Astrocyte (in vitro differentiated cells and primary cell): ENCODE measurements at regions not wholly inside any gene's neighbourhood (a gene's known extent, or its start where the extent isn't known, plus 50 kb on each side); places are given as distances from the start of the nearest gene placed in this dataset.

Experiments
- DNase-seq: peaks from one replicate; pipeline ENCODE4 v3.0.0-alpha.2; 2010; ENCODE audit warnings: low read depth
- FAIRE-seq: peaks from 2 replicates; lab custom pipeline; 2011; peaks lifted over from hg19 to GRCh38; lab: Jason Lieb, UNC
- H2AFZ ChIP-seq: 2 replicates; pipeline ENCODE4 v1.6.0; 2012; ENCODE audit warnings: low read depth, low read length, inconsistent platforms
- H3K27ac ChIP-seq: 2 replicates; pipeline ENCODE4 v1.5.1; 2011; ENCODE audit warnings: low read depth, low read length, inconsistent platforms
- H3K27me3 ChIP-seq: 2 replicates; pipeline ENCODE4 v1.6.0; 2011; ENCODE audit warnings: low read length, inconsistent platforms; ENCODE audit not compliant: insufficient read depth
- H3K36me3 ChIP-seq: 2 replicates; pipeline ENCODE4 v1.5.1; 2011; ENCODE audit warnings: low read length, inconsistent platforms; ENCODE audit not compliant: insufficient read depth
- H3K4me1 ChIP-seq: 2 replicates; pipeline ENCODE4 v1.5.1; 2011; ENCODE audit warnings: low read length, inconsistent platforms; ENCODE audit not compliant: insufficient read depth
- H3K4me2 ChIP-seq: 2 replicates; pipeline ENCODE4 v1.6.0; 2012; ENCODE audit warnings: low read length, inconsistent platforms
- H3K4me3 ChIP-seq: 2 replicates; pipeline ENCODE4 v1.5.1; 2011; ENCODE audit warnings: low read depth, mild to moderate bottlenecking, low read length, inconsistent platforms; ENCODE audit not compliant: insufficient read depth
- H3K79me2 ChIP-seq: 2 replicates; pipeline ENCODE4 v1.6.0; 2012; ENCODE audit warnings: mild to moderate bottlenecking, low read length, inconsistent platforms; ENCODE audit not compliant: insufficient read depth
- H3K9ac ChIP-seq: 2 replicates; pipeline ENCODE4 v1.6.0; 2012; ENCODE audit warnings: mild to moderate bottlenecking, low read length, inconsistent platforms
- H3K9me3 ChIP-seq: 2 replicates; pipeline ENCODE4 v1.5.1; 2012; ENCODE audit warnings: low read depth, mild to moderate bottlenecking, low read length, inconsistent platforms; ENCODE audit not compliant: insufficient read depth
- H4K20me1 ChIP-seq: 2 replicates; pipeline ENCODE4 v1.6.0; 2012; ENCODE audit warnings: low read length, inconsistent platforms; ENCODE audit not compliant: insufficient read depth
- H3K27ac Mint-ChIP-seq: one replicate; pipeline ENCODE4 v1.8.0; 2021; ENCODE audit warnings: mild to moderate bottlenecking, mixed read lengths; ENCODE audit not compliant: unreplicated experiment
- H3K27me3 Mint-ChIP-seq: one replicate; pipeline ENCODE4 v1.8.0; 2021; ENCODE audit warnings: low read depth, mixed read lengths; ENCODE audit not compliant: unreplicated experiment
- H3K36me3 Mint-ChIP-seq: one replicate; pipeline ENCODE4 v1.8.0; 2021; ENCODE audit warnings: low read depth, mixed read lengths; ENCODE audit not compliant: unreplicated experiment
- H3K4me1 Mint-ChIP-seq: one replicate; pipeline ENCODE4 v1.8.0; 2021; ENCODE audit warnings: low read depth, mixed read lengths; ENCODE audit not compliant: unreplicated experiment
- H3K4me3 Mint-ChIP-seq: one replicate; pipeline ENCODE4 v1.8.0; 2021; ENCODE audit warnings: mild to moderate bottlenecking, moderate library complexity, mixed read lengths; ENCODE audit not compliant: unreplicated experiment
- H3K9me3 Mint-ChIP-seq: one replicate; pipeline ENCODE4 v1.8.0; 2021; ENCODE audit warnings: mild to moderate bottlenecking, mixed read lengths; ENCODE audit not compliant: unreplicated experiment
- EZH2 ChIP-seq: IDR thresholded peaks from 2 replicates; pipeline ENCODE4 v1.6.1; 2012; ENCODE audit warnings: mild to moderate bottlenecking, low read length, inconsistent platforms; ENCODE audit not compliant: insufficient read depth
- TF ChIP-seq, protein P1 (sequence below): IDR thresholded peaks from 2 replicates; pipeline ENCODE4 v1.5.1; 2011; ENCODE audit warnings: low read depth, mild to moderate bottlenecking, inconsistent platforms, low read length, moderate library complexity; ENCODE audit not compliant: insufficient read depth

- Mint-ChIP-seq H3K27ac (no peak overlapping the region), H3K36me3 (peaks cover 3% of the 10 kb centered on the region), H3K27me3 (peaks cover 24% of the 10 kb centered on the region), H3K9me3 (no peaks in the 10 kb centered on the region), H3K4me1 (no peaks in the 10 kb centered on the region), H3K4me3 (no peak overlapping the region)
- Histone ChIP-seq H3K4me2 (no peak overlapping the region), H3K4me1 (no peaks in the 10 kb centered on the region), H3K27me3 (no peaks in the 10 kb centered on the region), H2AFZ (no peak overlapping the region), H3K36me3 (no peaks in the 10 kb centered on the region), H3K4me3 (no peak overlapping the region), H3K27ac (no peak overlapping the region), H4K20me1 (no peaks in the 10 kb centered on the region), H3K9ac (no peak overlapping the region), H3K9me3 (no peaks in the 10 kb centered on the region), H3K79me2 (no peaks in the 10 kb centered on the region)
- FAIRE-seq (no peak), DNase-seq (no peak)
- no peak for TF ChIP-seq EZH2
- TF ChIP-seq, protein P1, sequence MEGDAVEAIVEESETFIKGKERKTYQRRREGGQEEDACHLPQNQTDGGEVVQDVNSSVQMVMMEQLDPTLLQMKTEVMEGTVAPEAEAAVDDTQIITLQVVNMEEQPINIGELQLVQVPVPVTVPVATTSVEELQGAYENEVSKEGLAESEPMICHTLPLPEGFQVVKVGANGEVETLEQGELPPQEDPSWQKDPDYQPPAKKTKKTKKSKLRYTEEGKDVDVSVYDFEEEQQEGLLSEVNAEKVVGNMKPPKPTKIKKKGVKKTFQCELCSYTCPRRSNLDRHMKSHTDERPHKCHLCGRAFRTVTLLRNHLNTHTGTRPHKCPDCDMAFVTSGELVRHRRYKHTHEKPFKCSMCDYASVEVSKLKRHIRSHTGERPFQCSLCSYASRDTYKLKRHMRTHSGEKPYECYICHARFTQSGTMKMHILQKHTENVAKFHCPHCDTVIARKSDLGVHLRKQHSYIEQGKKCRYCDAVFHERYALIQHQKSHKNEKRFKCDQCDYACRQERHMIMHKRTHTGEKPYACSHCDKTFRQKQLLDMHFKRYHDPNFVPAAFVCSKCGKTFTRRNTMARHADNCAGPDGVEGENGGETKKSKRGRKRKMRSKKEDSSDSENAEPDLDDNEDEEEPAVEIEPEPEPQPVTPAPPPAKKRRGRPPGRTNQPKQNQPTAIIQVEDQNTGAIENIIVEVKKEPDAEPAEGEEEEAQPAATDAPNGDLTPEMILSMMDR = no peak
Measured at GRCh38 chr6:4506792-4507191, 269.4 kb upstream of the CDYL start.

GRCh38 chr6:4506223-4506622, 270.0 kb upstream of the CDYL start:
- H3K36me3 Mint-ChIP-seq = peaks cover 3% of the 10 kb centered on the region
- H3K27me3 Mint-ChIP-seq = peaks cover 21% of the 10 kb centered on the region
- FAIRE-seq = no peak
- no peaks in the 10 kb centered on the region for H3K9me3 Mint-ChIP-seq
- no peaks in the 10 kb centered on the region for H4K20me1 ChIP-seq
- H3K27ac Mint-ChIP-seq = no peak overlapping the region
- H3K9me3 ChIP-seq = no peaks in the 10 kb centered on the region
- H3K9ac ChIP-seq = no peak overlapping the region
- H3K4me1 Mint-ChIP-seq = no peaks in the 10 kb centered on the region
- no peak overlapping the region for H3K4me3 Mint-ChIP-seq
- H2AFZ ChIP-seq = no peak overlapping the region
- no peaks in the 10 kb centered on the region for H3K36me3 ChIP-seq
- no peak overlapping the region for H3K4me3 ChIP-seq
- no peak for TF ChIP-seq EZH2
- TF ChIP-seq, protein P1 = no peak
- no peak for DNase-seq
- H3K4me2 ChIP-seq = no peak overlapping the region
- H3K79me2 ChIP-seq = no peaks in the 10 kb centered on the region
- no peaks in the 10 kb centered on the region for H3K27me3 ChIP-seq
- H3K4me1 ChIP-seq = no peaks in the 10 kb centered on the region
- no peak overlapping the region for H3K27ac ChIP-seq

DNA sequence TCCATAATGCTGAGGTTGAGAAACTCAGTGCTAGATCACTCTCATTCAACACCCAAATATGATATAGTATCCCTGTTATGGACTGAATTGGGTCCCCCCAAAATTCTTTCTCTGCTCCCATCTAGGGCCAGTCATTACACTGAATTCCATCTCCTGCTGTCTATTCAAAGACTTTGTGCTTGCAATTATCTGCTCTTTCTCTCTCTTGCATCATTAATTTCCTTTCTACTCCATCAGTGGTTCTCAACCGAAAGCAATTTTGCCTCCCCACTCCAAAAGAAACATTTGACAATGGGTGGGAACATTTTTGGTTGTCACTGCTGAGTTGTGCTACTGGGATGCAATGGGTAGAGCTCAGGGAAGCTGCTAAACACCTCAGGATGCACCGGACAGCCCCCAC, 271.5 kb upstream of the CDYL start:
- TF ChIP-seq, protein P1 = no peak
- TF ChIP-seq EZH2 = no peak
- H3K4me1 Mint-ChIP-seq = no peaks in the 10 kb centered on the region

More for the DNA sequence above, 271.5 kb upstream of the CDYL start:
- Mint-ChIP-seq H3K27ac (no peak overlapping the region), H3K9me3 (no peaks in the 10 kb centered on the region), H3K36me3 (peaks cover 3% of the 10 kb centered on the region), H3K4me3 (no peak overlapping the region), H3K27me3 (peaks cover 17% of the 10 kb centered on the region)
- no peaks in the 10 kb centered on the region for H3K79me2 ChIP-seq
- no peaks in the 10 kb centered on the region for H3K4me1 ChIP-seq
- H3K4me2 ChIP-seq = no peak overlapping the region
- no peaks in the 10 kb centered on the region for H3K36me3 ChIP-seq
- H3K27me3 ChIP-seq = no peaks in the 10 kb centered on the region
- H3K9ac ChIP-seq = no peak overlapping the region
- H3K9me3 ChIP-seq = no peaks in the 10 kb centered on the region
- FAIRE-seq (no peak), DNase-seq (no peak)
- no peak overlapping the region for H2AFZ ChIP-seq
- no peak overlapping the region for H3K27ac ChIP-seq
- H3K4me3 ChIP-seq = no peak overlapping the region
- no peaks in the 10 kb centered on the region for H4K20me1 ChIP-seq
